DND-41 (cell line): ENCODE measurements at regions not wholly inside any gene's neighbourhood (a gene's known extent, or its start where the extent isn't known, plus 50 kb on each side); places are given as distances from the start of the nearest gene placed in this dataset.

ENCODE experiments used
- ATAC-seq: fragments of 200-7000 bp; cut with Tn5 transposase; 3 replicates; pipeline ENCODE4 v1.9.1; 2021; ENCODE audit warnings: low read depth; ENCODE audit not compliant: insufficient read depth
- DNase-seq: peaks from one replicate; pipeline ENCODE4 v3.0.0-alpha.2; 2020
- H2AFZ ChIP-seq: 2 replicates; pipeline ENCODE4 v1.6.0; 2012; ENCODE audit warnings: low read depth, low read length
- H3K27ac ChIP-seq: 2 replicates; pipeline ENCODE4 v1.5.1; 2012; ENCODE audit warnings: low read length, inconsistent platforms
- H3K27me3 ChIP-seq: fragments of 200-600 bp; sonication (generic); 2 replicates; pipeline ENCODE4 v1.6.0; 2012; ENCODE audit warnings: low read length, mild to moderate bottlenecking, inconsistent platforms; ENCODE audit not compliant: insufficient read depth, poor library complexity
- H3K36me3 ChIP-seq: 2 replicates; pipeline ENCODE4 v1.5.1; 2012; ENCODE audit warnings: low read length, inconsistent platforms; ENCODE audit not compliant: insufficient read depth
- H3K4me1 ChIP-seq: 2 replicates; pipeline ENCODE4 v1.5.1; 2012; ENCODE audit warnings: mild to moderate bottlenecking, low read length; ENCODE audit not compliant: insufficient read depth
- H3K4me2 ChIP-seq: 2 replicates; pipeline ENCODE4 v1.6.0; 2012; ENCODE audit warnings: mild to moderate bottlenecking, moderate library complexity, low read length, inconsistent platforms; ENCODE audit not compliant: insufficient read depth
- H3K4me3 ChIP-seq, 2 experiments: fragments of 200-600 bp in 1 of 2; shearing (Covaris generic) in 1 of 2; 2 replicates each; pipeline ENCODE4 v1.5.1; 2012 to 2016; ENCODE audit warnings: inconsistent platforms in 2 of 2, low read length in 2 of 2, mild to moderate bottlenecking in 2 of 2, low read depth in 1 of 2, moderate library complexity in 1 of 2
- H3K79me2 ChIP-seq: 2 replicates; pipeline ENCODE4 v1.6.0; 2012; ENCODE audit warnings: low read length, inconsistent platforms; ENCODE audit not compliant: insufficient read depth
- H3K9ac ChIP-seq: 2 replicates; pipeline ENCODE4 v1.6.0; 2012; ENCODE audit warnings: low read depth, mild to moderate bottlenecking, inconsistent platforms, low read length, moderate library complexity
- H3K9me3 ChIP-seq: 2 replicates; pipeline ENCODE4 v1.5.1; 2012; ENCODE audit warnings: low read length, moderate library complexity, mild to moderate bottlenecking, inconsistent platforms; ENCODE audit not compliant: insufficient read depth, severe bottlenecking
- H4K20me1 ChIP-seq: 2 replicates; pipeline ENCODE4 v1.6.0; 2012; ENCODE audit warnings: low read length; ENCODE audit not compliant: insufficient read depth
- CTCF ChIP-seq: IDR thresholded peaks from 2 replicates; pipeline ENCODE4 v1.5.1; 2012; ENCODE audit warnings: borderline replicate concordance, low read length, moderate library complexity, mild to moderate bottlenecking; ENCODE audit not compliant: poor library complexity, severe bottlenecking; ENCODE audit errors: extremely low read depth
- EZH2 ChIP-seq: IDR thresholded peaks from 3 replicates; pipeline ENCODE4 v1.6.1; 2012; ENCODE audit warnings: borderline replicate concordance, low read depth, mild to moderate bottlenecking, moderate library complexity, low read length, inconsistent platforms; ENCODE audit not compliant: severe bottlenecking

- Histone ChIP-seq H3K4me1 (no peaks in the 10 kb centered on the region), H3K9ac (no peak overlapping the region), H3K27ac (no peak overlapping the region), H3K4me3 (no peak overlapping the region), H3K27me3 (peaks cover 19% of the 10 kb centered on the region), H3K36me3 (no peaks in the 10 kb centered on the region), H2AFZ (no peak overlapping the region), H3K4me2 (no peak overlapping the region), H3K79me2 (no peaks in the 10 kb centered on the region), H4K20me1 (no peaks in the 10 kb centered on the region), H3K9me3 (no peaks in the 10 kb centered on the region)
- DNase-seq (no peak), ATAC-seq (no peak)
- no peak for TF ChIP-seq CTCF
- TF ChIP-seq EZH2, result no peak
Observed at GRCh38 chr2:129719335-129719734, 260.1 kb upstream of the RAB6C start.

- Histone ChIP-seq H3K4me2 (no peak overlapping the region), H3K79me2 (no peaks in the 10 kb centered on the region), H3K9ac (no peak overlapping the region), H2AFZ (no peak overlapping the region), H3K36me3 (no peaks in the 10 kb centered on the region), H3K4me1 (no peaks in the 10 kb centered on the region), H4K20me1 (no peaks in the 10 kb centered on the region), H3K4me3 (no peak overlapping the region), H3K9me3 (no peaks in the 10 kb centered on the region), H3K27me3 (peaks cover 19% of the 10 kb centered on the region), H3K27ac (no peak overlapping the region)
- ATAC-seq, result no peak
- TF ChIP-seq CTCF (no peak), EZH2 (no peak)
- DNase-seq, result no peak
Observed at GRCh38 chr2:129720360-129720759, 259.1 kb upstream of the RAB6C start.

- no peak for DNase-seq
- TF ChIP-seq EZH2, result no peak
- TF ChIP-seq CTCF, result no peak
- Histone ChIP-seq H3K9ac (no peak overlapping the region), H3K4me1 (no peaks in the 10 kb centered on the region), H3K27ac (no peak overlapping the region), H3K4me3 (no peak overlapping the region), H3K27me3 (peaks cover 15% of the 10 kb centered on the region), H3K9me3 (no peaks in the 10 kb centered on the region), H3K4me2 (no peak overlapping the region), H2AFZ (no peak overlapping the region), H3K79me2 (no peaks in the 10 kb centered on the region), H4K20me1 (no peaks in the 10 kb centered on the region), H3K36me3 (no peaks in the 10 kb centered on the region)
- ATAC-seq, result no peak
Observed at GRCh38 chr2:129720761-129721160, 258.7 kb upstream of the RAB6C start.

GRCh38 chr2:129721236-129721635 is 258.2 kb upstream of the RAB6C start:
- DNase-seq (no peak), ATAC-seq (no peak)
- Histone ChIP-seq H3K9me3 (no peaks in the 10 kb centered on the region), H3K79me2 (no peaks in the 10 kb centered on the region), H3K27me3 (peaks cover 13% of the 10 kb centered on the region), H4K20me1 (no peaks in the 10 kb centered on the region), H3K36me3 (no peaks in the 10 kb centered on the region), H3K4me2 (no peak overlapping the region), H2AFZ (no peak overlapping the region), H3K27ac (no peak overlapping the region), H3K9ac (no peak overlapping the region), H3K4me1 (no peaks in the 10 kb centered on the region), H3K4me3 (no peak overlapping the region)
- TF ChIP-seq CTCF (no peak), EZH2 (no peak)
